ENCODE measurements at regions not wholly inside any gene's neighbourhood (a gene's known extent, or its start where the extent isn't known, plus 50 kb on each side); places are given as distances from the start of the nearest gene placed in this dataset.

DNA sequence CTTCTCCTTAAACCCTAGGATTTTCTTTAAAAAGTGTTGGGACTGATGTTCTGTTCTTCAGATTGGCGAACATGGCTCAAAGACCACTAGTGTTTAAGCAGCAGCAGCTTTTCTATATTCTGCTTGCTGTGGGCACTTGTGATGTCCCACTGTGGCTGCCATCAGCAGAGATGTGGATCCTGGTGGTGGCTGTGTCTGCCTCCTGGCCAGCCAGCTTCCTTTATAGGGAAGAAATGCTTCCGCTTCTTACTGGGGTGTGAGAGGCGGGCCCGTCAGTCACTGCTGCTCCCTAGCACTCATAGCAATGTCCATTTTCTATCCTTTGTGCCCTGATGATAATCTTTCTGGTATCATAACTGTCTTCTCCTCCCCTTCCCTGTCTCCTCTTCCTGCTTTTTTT lies 66.7 kb upstream of the ESR1 start:
- POLR2A ChIA-PET (ENCODE audit: low non-redundant PET): no interaction called here
- CTCF ChIA-PET: interaction anchor here (0.7 kb wide), 2 partner anchors 217 to 1211 kb away, joined by 3 read pairs; no protein-coding TSS in a partner anchor
- H3K27ac ChIP-seq: no peak overlapping the region
- TF ChIP-seq, protein P1, sequence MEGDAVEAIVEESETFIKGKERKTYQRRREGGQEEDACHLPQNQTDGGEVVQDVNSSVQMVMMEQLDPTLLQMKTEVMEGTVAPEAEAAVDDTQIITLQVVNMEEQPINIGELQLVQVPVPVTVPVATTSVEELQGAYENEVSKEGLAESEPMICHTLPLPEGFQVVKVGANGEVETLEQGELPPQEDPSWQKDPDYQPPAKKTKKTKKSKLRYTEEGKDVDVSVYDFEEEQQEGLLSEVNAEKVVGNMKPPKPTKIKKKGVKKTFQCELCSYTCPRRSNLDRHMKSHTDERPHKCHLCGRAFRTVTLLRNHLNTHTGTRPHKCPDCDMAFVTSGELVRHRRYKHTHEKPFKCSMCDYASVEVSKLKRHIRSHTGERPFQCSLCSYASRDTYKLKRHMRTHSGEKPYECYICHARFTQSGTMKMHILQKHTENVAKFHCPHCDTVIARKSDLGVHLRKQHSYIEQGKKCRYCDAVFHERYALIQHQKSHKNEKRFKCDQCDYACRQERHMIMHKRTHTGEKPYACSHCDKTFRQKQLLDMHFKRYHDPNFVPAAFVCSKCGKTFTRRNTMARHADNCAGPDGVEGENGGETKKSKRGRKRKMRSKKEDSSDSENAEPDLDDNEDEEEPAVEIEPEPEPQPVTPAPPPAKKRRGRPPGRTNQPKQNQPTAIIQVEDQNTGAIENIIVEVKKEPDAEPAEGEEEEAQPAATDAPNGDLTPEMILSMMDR (conservative IDR thresholded peaks at IDR 0.05; ENCODE audit: low read depth): no peak
- no peak for DNase-seq (ENCODE audit: low spot score)

DNA sequence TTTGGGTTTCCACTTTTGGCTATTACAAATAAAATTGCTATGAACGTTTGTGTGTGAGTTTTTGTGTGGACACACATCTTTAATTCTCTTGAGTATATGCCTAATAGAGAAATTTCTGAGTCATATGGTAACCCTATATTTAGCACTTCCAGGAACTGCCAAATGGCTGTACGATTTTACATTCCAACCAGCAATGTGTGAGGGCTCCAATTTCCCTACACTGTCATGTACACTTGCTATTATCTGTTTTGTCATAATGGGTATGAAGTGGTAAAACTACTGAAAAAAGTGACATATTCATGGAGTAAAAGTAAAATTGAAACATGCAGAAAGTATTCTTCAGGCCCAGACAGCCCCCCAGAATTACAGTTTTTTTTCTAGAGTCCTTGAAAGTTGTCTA lies 59.6 kb upstream of the ESR1 start:
- CTCF ChIA-PET: no interaction called here
- TF ChIP-seq, protein P1 (conservative IDR thresholded peaks at IDR 0.05; ENCODE audit: low read depth): no peak
- POLR2A ChIA-PET (ENCODE audit: low non-redundant PET): no interaction called here

DNA sequence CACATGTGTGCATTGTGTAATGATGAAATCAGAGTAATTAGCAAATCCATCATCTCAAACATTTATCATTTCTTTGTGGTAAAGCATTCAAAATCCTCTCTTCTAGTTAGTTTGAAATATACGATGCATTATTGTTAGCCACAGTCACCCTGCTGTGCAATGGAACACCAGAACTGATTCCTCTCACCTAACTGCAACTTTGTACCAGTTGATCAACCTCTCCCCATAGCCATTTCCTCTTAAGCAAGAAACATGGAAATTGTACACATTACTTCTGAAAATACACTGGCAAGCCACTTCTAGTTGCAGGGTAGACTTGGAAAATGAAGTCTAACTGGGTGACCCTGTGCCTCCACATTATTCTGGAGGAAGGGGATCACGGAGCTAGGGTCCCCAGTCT lies 58.1 kb upstream of the ESR1 start:
- POLR2A ChIA-PET (ENCODE audit: low non-redundant PET): no interaction called here
- CTCF ChIA-PET: interaction anchor here (0.7 kb wide), 1 partner anchor 608 kb away, joined by 4 read pairs; no protein-coding TSS in a partner anchor
- DNase-seq (ENCODE audit: low spot score): no peak

More for the DNA sequence above, 59.6 kb upstream of the ESR1 start:
- no peak overlapping the region for H3K27ac ChIP-seq
- no peak for DNase-seq (ENCODE audit: low spot score)

DNA sequence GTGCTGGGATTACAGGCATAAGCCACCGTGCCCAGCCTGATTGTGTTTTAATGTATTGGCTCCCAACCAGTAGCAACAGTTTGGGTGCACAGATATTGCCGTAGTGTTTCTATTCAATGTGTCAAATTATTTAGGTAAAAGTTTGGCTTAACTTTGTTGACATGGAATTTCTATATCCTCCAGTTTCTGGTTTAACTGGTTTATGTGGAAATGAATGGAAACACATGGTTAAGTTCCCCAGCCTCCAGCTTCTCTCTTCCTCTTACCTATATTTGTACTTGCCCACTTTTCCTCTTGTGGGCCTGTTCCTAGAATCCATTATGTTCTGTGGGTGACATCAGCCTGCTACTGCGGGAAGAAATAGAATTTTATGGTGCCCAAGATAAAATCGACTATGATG lies 53.9 kb upstream of the ESR1 start:
- TF ChIP-seq, protein P1 (conservative IDR thresholded peaks at IDR 0.05; ENCODE audit: low read depth): no peak
- ChIA-PET CTCF (no interaction called here), POLR2A (ENCODE audit: low non-redundant PET) (no interaction called here)
- no peak overlapping the region for H3K27ac ChIP-seq
- DNase-seq (ENCODE audit: low spot score): no peak

More for the DNA sequence above, 58.1 kb upstream of the ESR1 start:
- TF ChIP-seq, protein P1 (conservative IDR thresholded peaks at IDR 0.05; ENCODE audit: low read depth): no peak
- H3K27ac ChIP-seq: no peak overlapping the region

DNA sequence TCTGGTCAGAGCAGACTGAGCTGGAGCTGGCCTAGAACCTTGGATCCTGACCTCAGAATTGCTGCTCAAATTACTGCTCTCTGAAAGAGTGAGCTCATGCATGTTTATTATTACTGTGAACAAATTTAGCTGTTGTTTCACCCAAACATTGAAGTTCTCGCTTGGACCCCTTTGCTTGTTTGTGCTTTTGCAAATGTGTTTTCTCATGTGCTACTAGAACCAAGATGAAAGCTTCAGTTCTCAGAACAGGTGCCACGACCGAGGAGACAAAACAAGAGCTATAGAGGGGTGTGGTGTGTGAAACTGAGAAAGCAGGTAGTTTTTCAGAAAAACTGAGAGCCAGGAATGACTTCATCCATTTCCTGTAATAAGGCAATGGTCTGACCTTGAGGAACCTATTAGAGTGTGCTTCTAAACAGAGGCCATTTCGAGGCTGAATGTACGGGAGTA lies 50.0 kb upstream of the ESR1 start:
- no peak overlapping the region for H3K27ac ChIP-seq
- TF ChIP-seq, protein P1 (conservative IDR thresholded peaks at IDR 0.05; ENCODE audit: low read depth): no peak
- DNase-seq (ENCODE audit: low spot score): no peak
- CTCF ChIA-PET: interaction anchor here (0.5 kb wide), 1 partner anchor 440 kb away, joined by 4 read pairs; no protein-coding TSS in a partner anchor
- POLR2A ChIA-PET (ENCODE audit: low non-redundant PET): no interaction called here
